Glomerular visceral epithelial cell (primary cell): ENCODE measurements at regions not wholly inside any gene's neighbourhood (a gene's known extent, or its start where the extent isn't known, plus 50 kb on each side); places are given as distances from the start of the nearest gene placed in this dataset.

Experiments
- DNase-seq: peaks from one replicate; pipeline ENCODE4 v3.0.0-alpha.2; 2016; ENCODE audit errors: extremely low spot score

DNA sequence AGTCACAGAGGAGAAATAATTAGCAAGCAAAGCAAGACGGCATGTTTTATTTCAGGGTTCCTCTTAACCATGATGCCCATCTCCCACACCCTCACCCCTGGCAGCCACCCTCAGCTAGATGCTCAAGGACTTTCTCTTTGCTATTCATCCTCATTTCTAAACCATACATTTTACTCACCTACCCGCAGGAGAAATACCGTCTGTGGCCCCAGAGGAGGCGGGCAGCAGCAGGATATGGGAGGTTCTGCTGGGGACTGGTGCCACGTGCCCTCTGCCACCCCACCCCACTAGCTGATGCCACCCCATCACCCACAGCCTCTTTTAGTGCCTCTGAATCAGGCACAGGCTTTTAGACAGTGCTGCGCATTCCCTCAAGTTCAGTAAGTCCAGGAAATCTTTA lies 168.7 kb upstream of the ITGB1 start:
- DNase-seq: no peak

DNA sequence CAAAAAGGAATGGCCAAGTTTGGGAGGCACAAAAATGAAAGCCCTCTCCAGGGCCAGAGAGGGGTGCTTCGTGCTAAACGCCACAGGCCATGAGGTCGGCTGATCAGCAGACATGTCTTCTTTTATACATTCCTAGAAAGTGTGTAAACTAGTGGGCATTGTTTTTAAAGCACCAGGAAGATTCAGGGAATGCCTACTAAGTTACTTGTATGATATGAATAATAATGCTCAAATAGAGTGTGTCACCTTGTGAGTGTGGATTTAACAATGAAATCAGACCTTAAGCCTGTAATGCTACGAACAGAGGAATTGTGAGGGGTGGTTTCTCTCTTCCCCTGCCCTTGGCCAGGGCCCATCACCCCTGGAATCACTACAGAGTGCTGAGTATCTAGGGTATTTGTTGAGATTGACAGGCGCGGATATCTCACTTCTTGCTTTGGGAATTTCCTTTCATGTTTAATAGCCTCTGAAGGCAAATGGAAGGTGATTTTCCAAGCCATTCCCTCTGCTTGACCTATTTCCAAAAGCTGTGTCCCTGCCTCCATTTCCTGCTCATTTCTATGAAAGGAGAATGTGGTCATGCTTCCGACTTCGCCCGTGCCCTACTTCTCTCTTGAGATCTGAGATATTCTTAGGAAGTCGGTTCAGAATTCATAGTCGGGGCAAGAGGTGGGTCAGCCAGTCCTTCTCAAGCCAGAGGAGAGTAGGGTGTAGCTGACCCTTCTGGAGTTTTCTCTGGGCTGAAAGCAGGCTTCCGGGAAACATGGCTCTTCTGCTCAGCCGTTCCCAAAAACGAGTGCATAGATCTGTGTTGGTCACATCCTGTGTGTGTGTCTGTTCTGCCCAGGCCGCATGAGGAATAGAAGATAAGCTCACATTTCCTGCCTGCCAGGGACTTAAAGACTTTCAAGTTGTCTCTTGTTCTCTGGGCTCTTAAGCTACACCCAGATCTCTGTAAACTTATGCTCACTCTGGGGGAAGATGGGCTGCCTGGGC lies 167.8 kb upstream of the ITGB1 start:
- DNase-seq: no peak

DNA sequence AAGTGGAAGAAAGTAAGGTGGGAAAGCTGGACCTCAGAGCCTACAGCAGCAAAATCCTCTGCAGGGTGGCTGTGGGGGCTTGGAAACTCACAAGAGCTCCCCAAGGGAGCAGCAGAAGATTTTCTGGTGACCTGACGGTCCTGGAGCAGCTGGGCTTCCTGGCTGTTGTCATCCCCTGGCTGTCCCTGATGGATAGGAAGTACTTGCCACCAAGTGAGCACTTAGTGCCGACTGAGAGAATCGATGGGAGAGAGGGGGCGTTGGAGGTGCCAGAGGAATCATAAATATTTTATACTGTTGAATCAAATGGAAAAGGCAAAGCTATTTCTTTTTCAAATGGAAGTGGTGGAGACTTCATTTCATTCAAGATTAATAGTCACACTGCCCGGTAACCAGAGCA lies 167.1 kb upstream of the ITGB1 start:
- no peak for DNase-seq

DNA sequence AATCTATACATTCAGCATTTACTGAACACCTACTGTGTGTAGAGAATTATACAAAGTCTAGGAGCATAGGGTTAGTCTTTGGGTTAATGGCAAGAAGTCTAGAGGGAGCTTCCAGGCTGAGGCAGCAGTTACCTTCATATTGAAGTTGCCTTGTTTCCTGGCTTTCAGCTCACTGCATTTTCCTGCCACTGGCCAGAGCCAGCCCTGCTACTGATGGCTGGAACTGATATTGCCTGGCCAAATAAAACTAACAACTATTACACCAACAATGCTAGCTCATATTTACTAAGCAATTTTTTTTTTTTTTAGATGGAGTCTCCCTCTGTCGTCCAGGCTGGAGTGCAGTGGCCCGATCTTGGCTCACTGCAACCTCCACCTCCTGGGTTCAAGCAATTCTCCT lies 165.7 kb upstream of the ITGB1 start:
- no peak for DNase-seq

DNA sequence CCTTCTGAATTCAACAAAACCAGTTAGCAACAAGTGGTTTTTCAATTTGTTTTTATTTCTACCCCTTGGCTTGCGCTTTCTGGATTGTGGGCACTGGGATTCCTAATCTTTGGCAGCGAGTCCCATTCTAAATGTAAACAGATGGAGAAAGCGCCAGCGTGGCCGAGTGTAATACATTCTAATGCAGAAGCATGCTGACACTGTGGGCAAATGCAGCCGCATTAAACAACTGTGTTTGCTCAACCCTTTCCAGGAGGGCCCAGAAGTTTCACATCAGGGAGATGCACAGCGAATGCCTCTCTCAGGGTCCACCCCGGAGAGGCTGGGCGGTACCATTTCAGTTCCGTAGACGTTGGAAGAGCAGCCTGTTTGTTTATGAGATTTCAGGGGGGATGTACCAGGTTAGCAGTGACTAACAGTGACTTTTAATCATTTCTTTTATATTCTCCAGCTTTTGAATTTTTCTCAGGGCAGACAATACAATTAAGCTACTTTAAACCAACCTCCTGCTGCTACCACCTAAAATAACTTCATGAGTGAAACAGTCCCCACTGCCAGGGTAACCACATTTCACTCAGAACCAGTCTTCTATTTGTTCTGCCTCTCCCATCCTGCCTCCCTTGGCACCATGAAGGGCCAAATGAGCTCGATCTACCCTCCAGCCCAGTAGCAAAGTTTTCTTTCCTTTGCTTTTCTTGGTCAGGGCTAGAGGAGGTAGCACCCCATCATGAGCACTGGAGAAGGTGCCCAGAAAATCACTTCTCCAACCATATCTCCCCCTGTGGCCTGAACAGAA lies 164.2 kb upstream of the ITGB1 start:
- no peak for DNase-seq

DNA sequence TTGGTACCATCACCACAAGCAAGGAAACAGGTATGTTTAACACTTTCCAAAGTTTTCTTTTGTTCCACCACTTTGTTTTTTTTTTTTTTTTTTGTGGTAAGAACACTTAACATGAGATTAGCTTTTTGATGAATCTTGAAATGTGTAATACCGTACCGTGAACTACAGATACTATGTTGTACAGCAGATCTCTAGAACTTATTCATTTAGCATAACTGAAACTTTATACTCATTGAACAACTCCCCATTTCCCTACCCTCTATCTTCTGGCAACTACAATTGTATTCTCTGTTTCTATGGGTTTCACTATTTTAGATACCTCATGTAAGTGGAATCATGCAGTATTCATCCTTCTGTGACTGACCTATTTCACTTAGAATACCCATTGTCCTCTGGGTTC lies 162.7 kb upstream of the ITGB1 start:
- DNase-seq: no peak

DNA sequence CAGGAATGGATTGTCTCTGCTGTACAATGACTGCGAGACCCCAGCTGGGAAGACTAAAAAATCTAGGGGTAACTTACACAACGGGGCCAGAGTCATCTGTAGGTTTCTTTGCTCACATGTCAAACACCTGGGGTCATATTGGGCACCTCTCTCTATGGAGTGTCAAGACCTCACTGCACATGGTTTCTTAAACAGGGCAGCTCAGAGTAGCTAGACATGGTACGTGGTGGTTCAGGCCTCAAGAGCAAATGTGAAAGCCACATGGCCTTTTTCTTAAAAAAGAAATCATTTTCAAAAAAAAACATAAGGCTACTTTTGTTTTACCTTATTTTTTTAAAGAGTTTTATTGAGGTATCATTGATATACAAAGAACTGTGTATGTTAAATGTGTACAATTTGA lies 162.2 kb upstream of the ITGB1 start:
- no peak for DNase-seq

DNA sequence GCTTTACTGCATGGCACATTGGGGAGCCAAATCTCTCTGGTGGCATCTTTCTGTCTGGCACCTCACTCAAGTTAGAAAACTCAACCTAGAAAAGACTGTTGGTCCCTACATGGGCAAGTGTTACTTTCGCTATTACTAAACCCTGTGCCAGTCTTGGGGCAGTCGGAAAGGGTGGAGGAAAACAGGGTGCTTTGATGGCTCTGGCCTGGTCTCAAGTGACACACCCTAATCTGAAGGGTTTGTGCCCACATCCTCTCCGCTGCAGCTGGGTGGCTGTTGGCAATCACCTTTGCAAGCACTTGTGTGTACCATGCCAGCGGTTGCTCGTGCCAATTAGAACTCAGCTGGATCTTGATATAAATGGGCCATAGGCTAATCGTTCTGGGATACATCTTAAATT lies 159.8 kb upstream of the ITGB1 start:
- no peak for DNase-seq

DNA sequence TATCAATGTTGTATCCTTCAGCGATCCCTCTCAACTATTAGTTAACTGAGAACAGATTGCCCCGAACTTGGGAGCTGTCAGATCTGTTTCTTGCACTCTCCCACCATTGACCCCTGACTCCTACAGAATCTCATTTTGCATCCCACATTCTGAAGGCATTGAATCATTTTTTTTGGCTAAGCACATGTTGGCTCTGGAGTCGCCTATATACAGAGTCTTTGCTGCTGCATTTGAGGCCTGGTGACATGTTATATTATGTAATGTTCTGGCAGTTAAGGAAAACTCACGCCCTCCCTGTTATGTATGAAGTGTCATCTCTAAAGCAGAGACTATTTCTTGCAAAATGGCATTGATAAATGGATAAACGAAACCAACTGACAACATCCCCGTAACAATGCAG lies 159.2 kb upstream of the ITGB1 start:
- DNase-seq: no peak

DNA sequence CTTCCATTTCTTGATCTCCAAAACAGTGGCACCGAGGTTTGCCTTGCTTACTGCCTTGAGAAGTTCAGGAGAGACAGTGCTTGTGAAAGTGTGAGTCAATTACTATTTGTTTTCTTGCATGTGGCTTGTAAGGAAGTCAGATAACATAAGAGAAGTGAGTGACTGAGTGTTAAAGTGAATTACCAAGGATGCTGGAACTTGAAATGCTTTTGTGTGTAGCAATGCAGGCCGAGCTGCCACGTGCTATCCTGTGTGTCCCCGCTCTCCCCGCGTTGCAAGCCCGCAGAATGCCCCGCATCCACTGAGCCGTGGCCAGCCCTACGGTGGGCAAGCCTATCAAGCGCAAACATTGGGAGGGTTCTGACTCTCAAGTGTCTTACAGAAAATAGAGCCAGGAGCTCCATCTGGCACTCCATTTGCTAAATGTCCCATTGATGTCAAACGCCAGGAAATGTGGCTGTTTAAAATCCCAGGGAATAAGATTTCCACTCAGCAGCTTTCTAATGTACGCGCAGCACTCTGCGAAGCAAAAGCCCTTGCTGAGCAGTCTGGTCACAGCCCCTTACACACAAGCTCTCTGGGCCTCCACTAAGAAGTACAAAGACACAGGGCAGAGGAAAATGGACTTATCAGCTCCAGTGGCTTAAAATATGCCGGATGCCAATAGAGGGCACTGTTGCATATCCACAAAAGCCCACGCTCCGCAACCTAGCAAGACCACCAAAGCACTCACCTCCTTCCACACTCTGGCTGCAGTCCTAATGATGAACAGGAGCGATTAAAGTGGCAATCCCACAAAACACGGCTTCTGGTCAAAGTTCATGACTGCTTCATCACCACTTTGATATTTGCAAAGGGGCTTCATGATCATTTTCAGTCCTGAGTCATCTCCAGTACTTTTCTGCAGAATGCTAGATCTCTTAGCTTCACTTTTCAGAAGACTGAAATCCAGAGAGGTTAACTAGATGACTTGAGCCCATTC lies 158.0 kb upstream of the ITGB1 start:
- DNase-seq: peak; percentile 75

DNA sequence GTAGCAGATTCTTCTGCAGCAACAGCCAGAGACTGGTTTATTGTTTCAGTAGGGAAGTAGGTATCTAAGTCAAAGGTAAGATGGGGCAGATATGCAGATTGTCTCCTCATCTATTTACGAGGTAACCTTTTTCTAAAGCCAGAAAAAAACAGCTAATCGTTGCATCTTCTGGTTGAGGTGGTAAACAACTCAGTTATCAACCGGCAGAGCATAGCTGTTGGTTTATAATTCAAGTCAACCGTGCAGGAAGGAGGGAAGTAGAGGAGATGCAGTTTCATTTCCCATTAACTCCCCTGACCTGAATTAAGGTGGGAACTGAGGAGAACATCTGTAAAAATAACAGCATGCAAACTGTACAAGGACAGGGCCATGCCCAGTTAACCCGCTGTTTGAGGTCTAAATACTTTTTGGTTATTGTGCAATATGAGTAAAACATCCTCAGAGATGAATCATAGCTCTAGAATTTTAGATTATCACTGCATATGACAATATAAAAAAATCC lies 156.5 kb upstream of the ITGB1 start:
- DNase-seq: peak; percentile 68

DNA sequence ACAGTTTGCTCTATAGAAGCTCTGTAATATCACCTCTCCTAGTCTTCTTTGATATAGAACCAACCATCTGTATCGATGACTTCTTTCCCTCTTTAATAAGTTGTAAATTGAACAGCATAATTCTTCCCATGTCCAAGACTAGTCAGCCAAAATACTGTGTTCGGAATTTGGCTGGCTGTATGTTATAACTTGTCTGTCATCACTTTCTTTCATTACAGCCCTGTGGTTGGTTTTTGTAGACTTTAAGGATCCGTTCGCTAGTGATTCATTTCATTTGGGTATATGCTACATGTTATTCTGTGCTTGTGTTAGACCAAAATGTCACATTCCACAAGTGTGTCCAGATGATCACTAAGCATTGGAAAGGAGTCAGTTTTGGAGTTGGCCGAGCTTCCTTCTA lies 155.4 kb upstream of the ITGB1 start:
- DNase-seq: peak; percentile 69

DNA sequence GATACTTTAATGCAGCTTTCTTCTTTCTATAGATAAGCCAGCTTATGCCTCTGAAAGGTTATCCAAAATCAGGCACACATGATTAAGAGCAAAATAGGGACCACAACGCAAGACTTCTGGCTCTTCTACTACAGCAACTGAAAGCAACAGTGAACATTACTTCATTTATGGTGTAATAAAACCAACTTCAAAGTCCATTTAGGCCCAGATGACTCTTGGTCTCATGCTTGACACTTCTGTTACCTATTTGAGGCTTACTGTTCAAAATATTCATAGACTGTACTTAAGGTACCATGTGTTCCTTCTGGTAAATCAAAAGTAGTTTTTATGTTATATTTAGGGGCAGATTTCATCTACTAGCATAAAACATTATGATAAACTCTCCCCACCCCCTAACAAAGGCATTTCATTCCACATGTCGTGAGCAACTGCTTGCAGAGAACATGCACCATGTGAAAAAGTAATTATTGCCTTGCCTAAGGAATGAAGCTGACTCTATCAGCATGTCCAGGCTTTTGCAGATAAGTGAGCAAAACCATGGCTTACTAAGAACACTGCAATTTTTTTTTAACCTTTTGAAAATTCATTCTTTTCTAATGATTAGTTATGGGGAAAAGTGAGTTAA lies 154.9 kb upstream of the ITGB1 start:
- DNase-seq: no peak

DNA sequence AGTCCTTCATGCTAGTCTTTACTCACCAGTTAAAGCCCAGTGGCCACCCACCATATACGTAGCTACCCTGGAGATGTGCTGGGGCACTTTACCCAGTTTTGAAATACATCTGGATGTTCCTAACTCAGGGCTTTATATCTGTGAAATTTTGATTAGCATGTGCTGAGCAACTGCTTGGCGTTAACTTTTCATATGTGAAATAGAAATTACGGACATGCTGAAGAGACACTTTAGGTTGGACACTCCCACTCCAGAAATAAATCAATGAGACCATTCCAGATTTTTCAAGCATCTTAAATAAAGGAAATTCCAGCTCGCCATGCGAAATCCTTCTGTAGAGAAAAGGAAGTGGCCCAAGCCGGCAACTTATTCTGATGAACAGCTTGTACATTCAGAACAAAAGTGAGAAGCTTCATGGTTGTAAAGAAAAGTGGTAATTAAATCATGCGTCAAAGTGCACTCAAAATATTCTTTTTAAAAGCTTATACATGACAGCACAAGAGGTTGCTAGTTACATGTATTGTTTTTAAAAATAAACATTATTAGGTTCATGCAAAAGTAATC lies 153.5 kb upstream of the ITGB1 start:
- no peak for DNase-seq

DNA sequence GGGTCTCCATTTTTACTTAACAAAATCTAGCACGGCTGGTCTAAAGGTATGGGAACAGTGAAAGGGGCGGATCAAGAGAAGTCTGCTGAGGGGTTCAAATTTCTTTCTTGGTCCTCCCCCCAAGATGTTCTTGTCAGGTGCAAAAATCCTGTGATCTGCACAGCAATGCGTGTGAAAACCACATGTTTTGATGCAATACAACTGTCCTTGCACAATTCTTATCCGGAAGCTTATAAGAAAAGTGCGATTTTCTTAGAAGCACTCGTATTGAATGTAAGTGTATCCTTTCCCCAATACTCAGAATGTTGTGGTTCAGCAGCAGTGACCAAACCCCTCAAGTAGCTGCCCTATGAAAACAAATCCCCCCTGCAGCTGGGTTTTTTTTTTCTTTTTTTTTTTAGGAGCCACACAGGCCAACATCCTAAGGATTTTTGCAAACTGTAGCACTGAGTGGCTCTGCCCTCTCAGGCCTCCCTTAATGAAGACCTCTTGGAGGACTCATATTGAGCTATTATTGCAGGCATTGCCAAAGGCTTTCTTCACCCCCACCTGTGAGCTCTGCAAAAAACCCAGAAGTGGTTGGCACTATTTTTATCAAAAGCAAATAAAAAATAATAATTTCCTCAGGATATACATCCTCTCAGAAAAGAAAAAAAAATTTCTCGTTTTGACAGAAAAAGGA lies 151.9 kb upstream of the ITGB1 start:
- no peak for DNase-seq

DNA sequence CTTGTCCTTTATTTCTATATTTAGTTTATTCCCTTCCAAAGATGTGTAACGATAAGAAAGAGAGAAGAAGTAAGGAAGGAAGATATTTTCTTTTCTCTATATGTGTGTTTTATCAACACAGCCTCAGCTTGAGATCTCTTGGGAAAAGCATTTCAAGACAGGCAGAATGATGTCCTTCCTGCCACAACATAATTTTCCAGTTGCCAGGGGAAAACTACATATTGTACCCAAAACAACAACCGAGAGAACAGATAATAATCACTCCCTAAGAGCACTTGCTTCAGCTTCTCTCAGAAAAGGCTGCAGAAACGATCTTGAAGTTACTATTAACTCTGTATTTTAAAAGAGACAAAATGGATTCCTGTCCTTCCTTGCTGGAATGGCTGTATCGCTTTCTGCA lies 151.4 kb upstream of the ITGB1 start:
- no peak for DNase-seq

DNA sequence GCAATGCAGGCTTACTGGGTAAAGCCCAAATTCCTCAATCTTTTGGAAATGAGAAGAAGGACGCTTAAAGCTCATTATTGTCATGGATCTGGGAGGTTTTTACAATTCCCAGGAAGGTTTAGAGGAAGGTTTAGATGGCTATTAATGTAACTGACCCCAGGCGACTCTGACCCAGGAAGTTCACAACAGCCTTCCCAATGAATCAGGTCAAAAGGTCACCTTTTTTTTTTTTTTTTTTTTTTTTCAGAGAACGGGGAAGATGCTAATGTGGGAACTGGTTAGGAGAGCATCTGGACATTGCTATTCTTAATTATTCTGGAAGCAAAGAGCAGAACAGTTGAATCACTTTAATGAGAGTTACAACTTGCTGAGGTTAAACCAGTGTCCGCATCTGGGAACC lies 149.9 kb upstream of the ITGB1 start:
- no peak for DNase-seq

DNA sequence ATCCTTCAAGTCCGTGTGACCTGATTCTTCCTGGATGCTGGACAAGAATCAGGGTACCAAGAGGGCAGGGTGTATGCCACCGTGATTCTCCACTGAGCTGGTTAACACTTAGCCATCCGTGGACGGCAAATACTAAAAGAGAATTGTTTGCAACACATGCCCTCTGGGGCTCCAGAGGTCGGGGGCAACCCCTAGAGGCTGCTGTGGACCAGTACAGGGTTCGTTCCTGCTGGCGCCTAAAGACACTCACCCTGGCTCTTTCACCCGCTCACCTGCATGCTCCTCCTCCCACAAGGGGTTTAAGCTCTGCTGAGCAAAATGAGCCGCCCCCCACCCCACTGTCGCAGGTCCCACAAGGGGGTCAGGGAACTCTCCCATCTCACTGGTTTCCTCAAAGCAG lies 148.7 kb upstream of the ITGB1 start:
- no peak for DNase-seq

DNA sequence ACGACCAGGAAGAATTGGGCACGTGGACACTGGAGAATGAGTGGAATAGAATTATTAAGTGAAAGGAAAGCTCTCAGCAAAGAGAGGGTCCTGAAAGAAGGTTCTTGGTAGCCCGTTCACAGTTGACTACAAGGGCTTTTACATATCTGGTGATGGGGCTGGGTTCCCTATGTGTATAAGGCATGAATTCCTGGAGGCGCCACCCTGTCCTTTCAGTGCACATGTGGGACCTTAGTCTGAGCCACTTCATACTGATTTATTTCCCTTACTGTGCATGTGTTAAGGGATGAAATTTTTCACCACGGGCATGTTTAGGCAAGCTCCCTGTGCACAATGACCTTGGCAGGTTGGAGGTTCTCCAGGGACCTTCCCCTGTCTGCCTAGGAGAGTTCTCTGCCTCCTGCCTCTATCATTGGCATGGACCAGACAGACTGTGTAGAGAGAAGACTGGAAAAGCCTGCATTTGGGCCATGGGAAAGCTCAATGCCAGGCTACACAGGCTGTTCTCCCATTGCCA lies 145.9 kb upstream of the ITGB1 start:
- no peak for DNase-seq

DNA sequence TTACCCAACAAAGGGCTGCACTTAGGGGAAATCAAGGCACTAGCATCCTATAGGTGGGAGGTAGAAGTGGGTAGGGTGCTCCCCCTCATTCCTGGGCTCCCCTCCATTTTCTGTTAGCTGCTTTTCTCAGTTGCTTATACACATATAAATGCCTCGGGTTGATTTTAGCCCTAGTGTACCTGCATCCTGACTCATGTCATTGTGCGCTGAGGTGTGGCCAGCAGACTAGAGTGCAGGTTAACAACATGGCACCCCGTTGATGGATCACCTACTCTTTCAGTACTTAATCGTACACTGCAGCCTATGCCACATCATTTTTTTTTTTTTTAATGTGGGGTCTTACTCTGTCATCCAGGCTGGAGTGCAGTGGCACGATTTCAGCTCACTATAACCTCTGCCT lies 144.0 kb upstream of the ITGB1 start:
- DNase-seq: no peak
